K562 (cell line): ENCODE measurements at regions not wholly inside any gene's neighbourhood (a gene's known extent, or its start where the extent isn't known, plus 50 kb on each side); places are given as distances from the start of the nearest gene placed in this dataset.

ENCODE experiments used
- ATAC-seq: fragments of 200-7000 bp; cut with Tn5 transposase; 3 replicates; pipeline ENCODE4 v1.9.1; 2020; ENCODE audit warnings: moderate library complexity
- BruUV-seq: library from RNA; stranded (reverse); fragments of 400-500 nt; replicated peaks from 2 replicates; lab custom pipeline; 2021; lab: Mats Ljungman, UMichigan
- CTCF ChIA-PET: fragments of 300-600 bp; formaldehyde crosslinking; extraction: SDS; loops from one replicate; lab custom pipeline; 2021; ENCODE audit warnings: low intra/inter-chr PET ratio; lab: Yijun Ruan, JAX
- POLR2A ChIA-PET: fragments of 300-600, 350-650 bp; sonication (Branson Sonifier 250); formaldehyde crosslinking; extraction: SDS; loops from one replicate; lab custom pipeline; 2021; ENCODE audit warnings: antibody characterized with exemption, inconsistent platforms; lab: Yijun Ruan, JAX
- DNase-seq, 4 experiments: peaks; one replicate each; pipeline versions ENCODE4 v3.0.0 to v3.0.0-alpha.2; 2011 to 2018; ENCODE audit warnings: low spot score in 3 of 4, mixed read lengths in 3 of 4; ENCODE audit errors: extremely low read depth in 1 of 4
- FAIRE-seq: peaks from 2 replicates; lab custom pipeline; 2011; peaks lifted over from hg19 to GRCh38; lab: Jason Lieb, UNC
- H2AFZ ChIP-seq: 2 replicates; pipeline ENCODE4 v1.6.0; 2011; ENCODE audit warnings: low read depth, low read length, control low read depth, inconsistent platforms
- H3K27ac ChIP-seq: fragments of 200-600 bp; 3 replicates; pipeline ENCODE4 v1.8.0; 2011; ENCODE audit warnings: low read depth, mild to moderate bottlenecking, control low read depth, inconsistent platforms, low read length, moderate library complexity, mixed read lengths; ENCODE audit errors: extremely low read depth
- H3K27me3 ChIP-seq, 2 experiments: fragments of 300-600 bp in 1 of 2; 2 replicates in 1 of 2; 3 replicates in 1 of 2; pipeline versions ENCODE4 v1.6.0 to v1.8.0; 2011; ENCODE audit warnings: inconsistent platforms in 2 of 2, low read length in 2 of 2, mild to moderate bottlenecking in 1 of 2, mixed read lengths in 1 of 2, moderate library complexity in 1 of 2; ENCODE audit not compliant: control insufficient read depth in 2 of 2, insufficient read depth in 2 of 2
- H3K36me3 ChIP-seq: fragments of 300-600 bp; 3 replicates; pipeline ENCODE4 v1.8.0; 2011; ENCODE audit warnings: mild to moderate bottlenecking, low read length, inconsistent platforms; ENCODE audit not compliant: control insufficient read depth, insufficient read depth
- H3K4me1 ChIP-seq, 2 experiments: fragments of 200-600 bp in 1 of 2; replicated peaks in 1 of 2; 2 replicates in 1 of 2; 3 replicates in 1 of 2; pipeline versions ENCODE4 v1.5.1 to v1.8.0; 2011; ENCODE audit warnings: inconsistent platforms in 2 of 2, low read length in 2 of 2, mild to moderate bottlenecking in 1 of 2, mixed read lengths in 1 of 2, moderate library complexity in 1 of 2; ENCODE audit not compliant: control insufficient read depth in 2 of 2, insufficient read depth in 2 of 2
- H3K4me2 ChIP-seq: 2 replicates; pipeline ENCODE4 v1.6.1; 2011; ENCODE audit warnings: low read length, control low read depth, inconsistent platforms, mixed read lengths; ENCODE audit not compliant: insufficient read depth
- H3K4me3 ChIP-seq: fragments of 200-600 bp; sonication (generic), shearing (Covaris generic); 2 replicates; pipeline ENCODE4 v1.5.1; 2016; ENCODE audit warnings: control low read depth, inconsistent platforms
- H3K79me2 ChIP-seq: fragments of 200-600 bp; 3 replicates; pipeline ENCODE4 v1.8.0; 2011; ENCODE audit warnings: low read length, inconsistent platforms; ENCODE audit not compliant: control insufficient read depth, insufficient read depth
- H3K9ac ChIP-seq, 2 experiments: 2 replicates each; pipeline versions ENCODE4 v1.6.0 to v1.6.1; 2011; ENCODE audit warnings: low read depth in 2 of 2, low read length in 2 of 2, control low read depth in 1 of 2, inconsistent platforms in 1 of 2, mild to moderate bottlenecking in 1 of 2, mixed read lengths in 1 of 2; ENCODE audit not compliant: insufficient read depth in 1 of 2
- H3K9me1 ChIP-seq: one replicate; pipeline ENCODE4 v1.6.0; 2011; ENCODE audit warnings: inconsistent platforms, mild to moderate bottlenecking, low read length, moderate library complexity; ENCODE audit not compliant: control insufficient read depth, insufficient read depth
- H3K9me3 ChIP-seq: replicated peaks from 2 replicates; pipeline ENCODE4 v1.5.1; 2011; ENCODE audit warnings: low read depth, low read length, inconsistent platforms; ENCODE audit not compliant: control insufficient read depth, insufficient read depth
- H4K20me1 ChIP-seq: replicated peaks from 2 replicates; pipeline ENCODE4 v1.6.1; 2011; ENCODE audit warnings: low read length, inconsistent platforms, mixed read lengths; ENCODE audit not compliant: control insufficient read depth, insufficient read depth
- ADNP ChIP-seq: fragments of 200-800 bp; sonication (Bioruptor generic); IDR thresholded peaks from 2 replicates; pipeline ENCODE4 v1.6.1; 2016; ENCODE audit warnings: missing genetic modification characterization, missing compliant biosample characterization
- ARNT ChIP-seq, 2 experiments: fragments of 450-650 bp; IDR thresholded peaks; 2 replicates each; pipeline ENCODE4 v1.6.1; 2016; ENCODE audit warnings: mild to moderate bottlenecking in 1 of 2
- ETS2 ChIP-seq: IDR thresholded peaks from 2 replicates; pipeline ENCODE4 v1.6.1; 2016; ENCODE audit warnings: borderline replicate concordance, missing genetic modification characterization, mild to moderate bottlenecking, moderate library complexity, missing compliant biosample characterization; ENCODE audit not compliant: poor library complexity, severe bottlenecking
- HMGXB4 ChIP-seq: sonication (generic); formaldehyde crosslinking; IDR thresholded peaks from 2 replicates; pipeline ENCODE4 v1.8.1; 2023; ENCODE audit warnings: mild to moderate bottlenecking, missing genetic modification reagents
- MYNN ChIP-seq, 2 experiments: sonication (generic); formaldehyde crosslinking in 1 of 2; IDR thresholded peaks; 2 replicates each; pipeline versions ENCODE4 v1.5.0 to v1.6.1; 2016 to 2020; ENCODE audit warnings: antibody characterized with exemption in 1 of 2, missing genetic modification reagents in 1 of 2
- NFXL1 ChIP-seq: fragments of 450-650 bp; formaldehyde crosslinking; IDR thresholded peaks from 2 replicates; pipeline ENCODE4 v1.4.0; 2021; ENCODE audit warnings: mild to moderate bottlenecking
- POLR3A ChIP-seq: IDR thresholded peaks from 2 replicates; pipeline ENCODE4 v1.6.1; 2011; ENCODE audit warnings: borderline replicate concordance, mild to moderate bottlenecking, moderate library complexity; ENCODE audit not compliant: insufficient read length, insufficient read depth; ENCODE audit errors: extremely low read depth
- SLC30A9 ChIP-seq: fragments of 250-450 bp; sonication (Bioruptor Pico); IDR thresholded peaks from 2 replicates; pipeline ENCODE4 v1.8.0; 2022; ENCODE audit warnings: mild to moderate bottlenecking, moderate library complexity
- SMAD2 ChIP-seq: fragments of 150-350 bp; IDR thresholded peaks from 2 replicates; pipeline ENCODE4 v1.6.1; 2014; ENCODE audit warnings: low read depth, mild to moderate bottlenecking, low read length
- SNIP1 ChIP-seq: fragments of 450-650 bp; IDR thresholded peaks from 2 replicates; pipeline ENCODE4 v1.7.1; 2017; ENCODE audit warnings: low read depth, mild to moderate bottlenecking
- TFAM ChIP-seq: fragments of 250-450 bp; sonication (Bioruptor Pico); conservative IDR thresholded peaks from 2 replicates; pipeline ENCODE4 v1.5.0; 2021; ENCODE audit warnings: mild to moderate bottlenecking, moderate library complexity
- U2AF1 ChIP-seq: fragments of 200-400 bp; formaldehyde crosslinking; optimal IDR thresholded peaks from 2 replicates; pipeline ENCODE3; 2017; ENCODE audit warnings: mild to moderate bottlenecking, low read depth, low read length, moderate library complexity
- ZBTB8A ChIP-seq: fragments of 450-650 bp; IDR thresholded peaks from 2 replicates; pipeline ENCODE4 v1.6.1; 2018; ENCODE audit warnings: mild to moderate bottlenecking, moderate library complexity; ENCODE audit not compliant: partially characterized antibody
- ZFP91 ChIP-seq: sonication (generic); formaldehyde crosslinking; IDR thresholded peaks from 2 replicates; pipeline ENCODE4 v1.8.0; 2022; ENCODE audit warnings: mild to moderate bottlenecking, missing genetic modification reagents
- ZNF224 ChIP-seq: sonication (generic); formaldehyde crosslinking; IDR thresholded peaks from 2 replicates; pipeline ENCODE4 v1.8.0; 2022; ENCODE audit warnings: mild to moderate bottlenecking, missing genetic modification reagents
- ZNF77 ChIP-seq: fragments of 250-450 bp; sonication (Bioruptor Pico); IDR thresholded peaks from 2 replicates; pipeline ENCODE4 v1.5.0; 2020
- WGBS: fragments of 100-300 bp; shearing (Covaris generic); methylation state at CpG from one replicate; pipeline ENCODE4 v1.1.6; 2016; ENCODE audit warnings: low coverage, mixed read lengths; ENCODE audit not compliant: insufficient coverage; ENCODE audit errors: missing lambda C conversion rate; 5-methylcytosine and 5-hydroxymethylcytosine counted together
- in situ Hi-C: fragments of 300-500 bp; cut with MboI; formaldehyde crosslinking; loops from 4 replicates; pipeline ENCODE4 v1.15.0; 2018; ENCODE audit warnings: inconsistent platforms, mixed read lengths
- intact Hi-C: fragments of 100-400 bp; cut with micrococcal nuclease; formaldehyde crosslinking; loops from 2 replicates; pipeline ENCODE4 v1.14.2; 2022

- Histone ChIP-seq H3K9me1 (no peaks in the 10 kb centered on the region), H3K79me2 (no peaks in the 10 kb centered on the region), H3K4me1 (no peaks in the 10 kb centered on the region), H2AFZ (no peak overlapping the region), H4K20me1 (no peaks in the 10 kb centered on the region), H3K9me3 (no peaks in the 10 kb centered on the region), H3K4me2 (no peak overlapping the region), H3K27me3 (no peaks in the 10 kb centered on the region), H3K36me3 (no peaks in the 10 kb centered on the region), H3K27ac (no peak overlapping the region), H3K9ac (no peak overlapping the region), H3K4me3 (no peak overlapping the region)
- no TSS peak for BruUV-seq
- no peak for TF ChIP-seq U2AF1
- TF ChIP-seq ZNF224 (CRISPR knock-in tag): no peak
- TF ChIP-seq SMAD2: no peak
- no peak for TF ChIP-seq MYNN (IDR thresholded peaks at IDR 0.05)
- no peak for TF ChIP-seq MYNN (CRISPR knock-in tag; IDR thresholded peaks at IDR 0.05)
- no peak for TF ChIP-seq SNIP1
- no peak for TF ChIP-seq ZNF77 (CRISPR knock-in tag)
- no peak for TF ChIP-seq POLR3A
- TF ChIP-seq ZFP91 (CRISPR knock-in tag): no peak
- TF ChIP-seq TFAM: no peak
- no peak for TF ChIP-seq NFXL1
- no peak for TF ChIP-seq ARNT (IDR thresholded peaks at IDR 0.05)
- no peak for TF ChIP-seq SLC30A9
- TF ChIP-seq HMGXB4 (CRISPR knock-in tag): no peak
- TF ChIP-seq ETS2 (tag): no peak
- no peak for TF ChIP-seq ADNP (tag)
- no peak for TF ChIP-seq ZBTB8A
- intact Hi-C loops: no loop called here
- ATAC-seq: no peak
- in situ Hi-C loops: no loop called here
- DNase-seq: no peak
- FAIRE-seq: no peak
- ChIA-PET CTCF (no interaction called here), POLR2A (no interaction called here)
- WGBS: 0% methylated on average over 3 of the region's 3 CpGs
These were observed 78.0 kb downstream of the HMHB1 start for GRCh38 chr5:143889986-143890385.
